Suprapubic skin (tissue), 3 donors: ENCODE measurements at regions not wholly inside any gene's neighbourhood (a gene's known extent, or its start where the extent isn't known, plus 50 kb on each side); places are given as distances from the start of the nearest gene placed in this dataset.

Experiments
- EP300 ChIP-seq: sonication (generic); formaldehyde crosslinking; IDR thresholded peaks from one replicate; pipeline ENCODE4 v1.6.1; 2017; ENCODE audit warnings: antibody characterized with exemption
- TF ChIP-seq, protein P1 (sequence below), 2 donors: fragments of 200-600 bp in 1 of 2; fragments of 450-650 bp in 1 of 2; sonication (generic) in 1 of 2; IDR thresholded peaks; one replicate each; pipeline ENCODE4 v1.5.1; 2016 to 2019; ENCODE audit warnings: antibody characterized with exemption in 2 of 2, mild to moderate bottlenecking in 1 of 2, moderate library complexity in 1 of 2

DNA sequence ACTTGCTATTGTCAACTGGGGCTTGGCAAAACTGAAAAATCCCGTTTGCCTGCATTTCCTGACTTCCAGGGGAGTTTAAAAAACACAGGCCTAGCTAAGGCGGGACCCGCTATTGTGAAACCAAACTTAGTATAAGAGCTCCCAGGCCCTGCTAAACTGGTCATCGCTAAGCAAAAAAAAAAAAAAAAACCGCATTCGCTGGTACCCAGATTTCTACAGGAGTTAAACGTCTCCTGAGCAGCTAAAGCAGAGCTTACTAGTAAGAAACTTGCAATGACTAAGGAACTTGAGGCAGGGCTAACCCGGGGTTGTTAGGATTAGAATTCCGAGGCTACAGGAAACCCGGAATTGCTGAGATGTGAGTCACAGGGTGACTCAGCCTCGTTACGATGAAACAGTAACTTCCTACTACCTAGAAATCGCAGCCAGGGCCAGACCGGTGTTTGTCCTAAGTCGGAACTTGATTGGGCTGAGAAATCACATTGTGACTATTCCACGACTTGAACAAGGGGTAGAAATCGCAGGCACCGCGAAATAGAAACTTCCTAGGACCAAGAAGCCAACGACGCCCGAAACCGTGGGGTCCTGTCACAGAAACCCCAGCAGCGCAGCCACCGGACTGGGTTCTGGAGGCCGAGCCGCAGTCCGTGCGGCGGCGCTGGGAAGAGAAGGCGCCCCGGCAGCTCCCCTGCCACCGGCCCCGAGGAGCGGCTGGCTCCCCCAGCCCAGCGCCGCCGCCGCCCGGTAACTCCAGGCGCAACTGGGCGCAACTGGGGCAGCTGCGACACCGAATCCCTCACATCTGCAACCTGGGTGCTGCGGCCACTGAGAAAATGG, 89.4 kb downstream of the ANXA2R start:
- TF ChIP-seq, protein P1, sequence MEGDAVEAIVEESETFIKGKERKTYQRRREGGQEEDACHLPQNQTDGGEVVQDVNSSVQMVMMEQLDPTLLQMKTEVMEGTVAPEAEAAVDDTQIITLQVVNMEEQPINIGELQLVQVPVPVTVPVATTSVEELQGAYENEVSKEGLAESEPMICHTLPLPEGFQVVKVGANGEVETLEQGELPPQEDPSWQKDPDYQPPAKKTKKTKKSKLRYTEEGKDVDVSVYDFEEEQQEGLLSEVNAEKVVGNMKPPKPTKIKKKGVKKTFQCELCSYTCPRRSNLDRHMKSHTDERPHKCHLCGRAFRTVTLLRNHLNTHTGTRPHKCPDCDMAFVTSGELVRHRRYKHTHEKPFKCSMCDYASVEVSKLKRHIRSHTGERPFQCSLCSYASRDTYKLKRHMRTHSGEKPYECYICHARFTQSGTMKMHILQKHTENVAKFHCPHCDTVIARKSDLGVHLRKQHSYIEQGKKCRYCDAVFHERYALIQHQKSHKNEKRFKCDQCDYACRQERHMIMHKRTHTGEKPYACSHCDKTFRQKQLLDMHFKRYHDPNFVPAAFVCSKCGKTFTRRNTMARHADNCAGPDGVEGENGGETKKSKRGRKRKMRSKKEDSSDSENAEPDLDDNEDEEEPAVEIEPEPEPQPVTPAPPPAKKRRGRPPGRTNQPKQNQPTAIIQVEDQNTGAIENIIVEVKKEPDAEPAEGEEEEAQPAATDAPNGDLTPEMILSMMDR (IDR thresholded peaks at IDR 0.05) = no peak
- no peak for TF ChIP-seq EP300
